G401 (cell line): ENCODE measurements at regions not wholly inside any gene's neighbourhood (a gene's known extent, or its start where the extent isn't known, plus 50 kb on each side); places are given as distances from the start of the nearest gene placed in this dataset.

Source experiments
- DNase-seq: peaks from one replicate; pipeline ENCODE4 v3.0.0-alpha.2; 2015; ENCODE audit warnings: low spot score
- in situ Hi-C: cut with HindIII; loops from 2 replicates; pipeline ENCODE4 v1.10.0; 2016; ENCODE audit warnings: low sequenced_read_pairs, mixed read lengths

GRCh38 chr6:147742440-147742839, 233.9 kb downstream of the SAMD5 start:
- DNase-seq = no peak
- in situ Hi-C loops = no loop called here

GRCh38 chr6:147744012-147744411, 235.5 kb downstream of the SAMD5 start:
- in situ Hi-C loops = no loop called here

GRCh38 chr6:147749331-147749730, 240.8 kb downstream of the SAMD5 start:
- in situ Hi-C loops = no loop called here
- no peak for DNase-seq

More at GRCh38 chr6:147744012-147744411, 235.5 kb downstream of the SAMD5 start:
- DNase-seq = no peak

GRCh38 chr6:147750413-147750812, 241.9 kb downstream of the SAMD5 start:
- DNase-seq = no peak
- in situ Hi-C loops = no loop called here

GRCh38 chr6:147751232-147751631, 242.7 kb downstream of the SAMD5 start:
- in situ Hi-C loops = no loop called here
- no peak for DNase-seq

GRCh38 chr6:147752689-147753403, 244.4 kb downstream of the SAMD5 start:
- in situ Hi-C loops = no loop called here
- DNase-seq = no peak

- in situ Hi-C loops = no loop called here
- DNase-seq = no peak
Measured at GRCh38 chr6:147755999-147756398, 247.5 kb downstream of the SAMD5 start.

- in situ Hi-C loops = no loop called here
- no peak for DNase-seq
Measured at GRCh38 chr6:147756891-147757290, 248.4 kb downstream of the SAMD5 start.

- in situ Hi-C loops = no loop called here
- no peak for DNase-seq
Measured at GRCh38 chr6:147757291-147757690, 248.8 kb downstream of the SAMD5 start.

GRCh38 chr6:147758303-147758702, 249.8 kb downstream of the SAMD5 start:
- in situ Hi-C loops = no loop called here
- no peak for DNase-seq

GRCh38 chr6:147759093-147759492, 250.6 kb downstream of the SAMD5 start:
- in situ Hi-C loops = no loop called here

GRCh38 chr6:147759536-147759935, 251.0 kb downstream of the SAMD5 start:
- in situ Hi-C loops = no loop called here
- DNase-seq = no peak

More at GRCh38 chr6:147759093-147759492, 250.6 kb downstream of the SAMD5 start:
- no peak for DNase-seq

GRCh38 chr6:147765541-147765940, 257.1 kb downstream of the SAMD5 start:
- peak; percentile 6 for DNase-seq
- in situ Hi-C loops = no loop called here

- no peak for DNase-seq
- in situ Hi-C loops = no loop called here
Measured at GRCh38 chr6:147768969-147769368, 260.5 kb downstream of the SAMD5 start.

GRCh38 chr6:147769496-147770087, 261.1 kb downstream of the SAMD5 start:
- in situ Hi-C loops = no loop called here

GRCh38 chr6:147770221-147770620, 261.7 kb downstream of the SAMD5 start:
- in situ Hi-C loops = no loop called here
- DNase-seq = no peak

More at GRCh38 chr6:147769496-147770087, 261.1 kb downstream of the SAMD5 start:
- no peak for DNase-seq

- DNase-seq = no peak
- in situ Hi-C loops = no loop called here
Measured at GRCh38 chr6:147772724-147773123, 264.2 kb downstream of the SAMD5 start.

- in situ Hi-C loops = no loop called here
- no peak for DNase-seq
Measured at GRCh38 chr6:147774856-147775255, 266.4 kb downstream of the SAMD5 start.

GRCh38 chr6:147776631-147777213, 268.2 kb downstream of the SAMD5 start:
- in situ Hi-C loops = no loop called here

GRCh38 chr6:147779624-147780023, 271.1 kb downstream of the SAMD5 start:
- in situ Hi-C loops = no loop called here
- DNase-seq = no peak

More at GRCh38 chr6:147776631-147777213, 268.2 kb downstream of the SAMD5 start:
- no peak for DNase-seq
